ENCODE measurements at regions not wholly inside any gene's neighbourhood (a gene's known extent, or its start where the extent isn't known, plus 50 kb on each side); places are given as distances from the start of the nearest gene placed in this dataset.
"Not testable (repeated sequence)": the region's sequence is repeated elsewhere in the genome, so short reads cannot be mapped to it uniquely, and the experiment has no call there.

- TF ChIP-seq MAFG (tag; conservative IDR thresholded peaks at IDR 0.05); ZBTB40 (IDR thresholded peaks at IDR 0.05); ZBTB40 (CRISPR knock-in tag; IDR thresholded peaks at IDR 0.05); CTCF (IDR thresholded peaks at IDR 0.05 in 2 of 3, conservative IDR thresholded peaks at IDR 0.05 in 1 of 3; ENCODE audit: insufficient read depth in 2 of 3, low read depth in 1 of 3, low read length in 3 of 3); SP2 (IDR thresholded peaks at IDR 0.05; ENCODE audit: extremely low read depth, low read depth, low read length, poor library complexity, severe bottlenecking); TAF1 (IDR thresholded peaks at IDR 0.05; ENCODE audit: control insufficient read depth, extremely low read depth, insufficient read depth, low read length, severe bottlenecking): not testable (repeated sequence)
Observed at GRCh38 chr10:85141520-85141919, 813.1 kb downstream of the CCSER2 start.

All from K562 (cell line).